Stomach (tissue), 8 donors: ENCODE measurements at regions not wholly inside any gene's neighbourhood (a gene's known extent, or its start where the extent isn't known, plus 50 kb on each side); places are given as distances from the start of the nearest gene placed in this dataset.

Experiments used
- DNase-seq, 2 donors: peaks; one replicate each; pipeline versions ENCODE4 v3.0.0 to v3.0.0-alpha.2; 2013 to 2019
- H3K27ac ChIP-seq, 5 donors: fragments of 200-600 bp in 4 of 5; sonication (generic) in 4 of 5; one replicate each; pipeline ENCODE4 v1.5.1; 2013 to 2019; ENCODE audit warnings: mild to moderate bottlenecking in 1 of 5, moderate library complexity in 1 of 5
- H3K27me3 ChIP-seq, 3 donors: fragments of 200-600 bp; sonication (generic); one replicate each; pipeline ENCODE4 v1.5.1; 2017 to 2019; ENCODE audit warnings: mixed run types in 1 of 3
- H3K36me3 ChIP-seq, 4 donors: fragments of 200-600 bp; sonication (generic); 1 replicate in 3 of 4; 2 replicates in 1 of 4; pipeline ENCODE4 v1.5.1; 2016 to 2019
- H3K4me1 ChIP-seq, 4 donors: fragments of 200-600 bp; sonication (generic); one replicate each; pipeline ENCODE4 v1.5.1; 2016 to 2019
- H3K4me3 ChIP-seq, 4 donors: fragments of 200-600 bp; sonication (generic) in 3 of 4; one replicate each; pipeline ENCODE4 v1.5.1; 2016 to 2019; ENCODE audit warnings: mild to moderate bottlenecking in 1 of 4
- H3K9me3 ChIP-seq, 4 donors: fragments of 200-600 bp; sonication (generic); one replicate each; pipeline ENCODE4 v1.5.1; 2016 to 2019
- CTCF ChIP-seq, 7 experiments: fragments of 450-650 bp in 4 of 7; fragments of 200-600 bp in 3 of 7; sonication (generic) in 3 of 7; IDR thresholded peaks; one replicate each; pipeline ENCODE4 v1.5.1; 2016 to 2019; ENCODE audit warnings: antibody characterized with exemption in 7 of 7, control low read depth in 2 of 7, mild to moderate bottlenecking in 1 of 7
- EP300 ChIP-seq: sonication (generic); formaldehyde crosslinking; IDR thresholded peaks from one replicate; pipeline ENCODE4 v1.6.1; 2017; ENCODE audit warnings: antibody characterized with exemption
- POLR2A ChIP-seq, 4 donors: fragments of 450-650 bp; IDR thresholded peaks; one replicate each; pipeline ENCODE4 v1.6.1; 2016; ENCODE audit warnings: antibody characterized with exemption in 4 of 4, control low read depth in 2 of 4, mild to moderate bottlenecking in 1 of 4, moderate library complexity in 1 of 4
- POLR2AphosphoS5 ChIP-seq, 3 donors: sonication (generic); formaldehyde crosslinking; IDR thresholded peaks; one replicate each; pipeline ENCODE4 v1.6.1; 2016; ENCODE audit warnings: antibody characterized with exemption in 3 of 3
- WGBS, 5 donors: extraction: QIAGEN DNeasy Blood & Tissue Kit in 3 of 5; methylation state at CpG; one replicate each; pipeline versions ENCODE4 v1.1.5 to v1.1.7; 2013 to 2018; 5-methylcytosine and 5-hydroxymethylcytosine counted together
- intact Hi-C: fragments of 100-400 bp; cut with DNase I; formaldehyde crosslinking; loops from one replicate; pipeline ENCODE4 v1.15.1; 2023; ENCODE audit warnings: low total_unique reads
- donor health status: healthy with polysubstance abuse.
- donor health status: Bipolar disorder and iron deficiency.
- donor health status: healthy.

GRCh38 chrX:84907324-84907968 lies 96.2 kb upstream of the APOOL start:
- 23 to 49% (median 36%) methylated on average over 5 of the region's 5 CpGs for WGBS, 5 donors
- intact Hi-C loops = no loop called here

GRCh38 chrX:84909151-84909550 lies 94.5 kb upstream of the APOOL start:
- TF ChIP-seq POLR2A (IDR thresholded peaks at IDR 0.05) (no peak), CTCF (IDR thresholded peaks at IDR 0.05) (no peak), POLR2AphosphoS5 (IDR thresholded peaks at IDR 0.05) (no peak), EP300 (no peak)
- H3K4me3 ChIP-seq = no peak overlapping the region
- no peaks in the 10 kb centered on the region for H3K36me3 ChIP-seq
- no peaks in the 10 kb centered on the region for H3K9me3 ChIP-seq
- no peaks in the 10 kb centered on the region for H3K4me1 ChIP-seq
- WGBS, 5 donors = 43 to 59% (median 48%) methylated on average over 1 of the region's 1 CpG
- no peak for DNase-seq
- H3K27ac ChIP-seq = no peak overlapping the region
- H3K27me3 ChIP-seq = no peaks in the 10 kb centered on the region
- intact Hi-C loops = no loop called here

More at GRCh38 chrX:84907324-84907968, 96.2 kb upstream of the APOOL start:
- Histone ChIP-seq H3K9me3 (no peaks in the 10 kb centered on the region), H3K27me3 (no peaks in the 10 kb centered on the region), H3K27ac (no peak overlapping the region), H3K36me3 (no peaks in the 10 kb centered on the region), H3K4me3 (no peak overlapping the region), H3K4me1 (no peaks in the 10 kb centered on the region)
- peak in 1 of 2 donors; percentile 20 for DNase-seq
- TF ChIP-seq EP300 (no peak), POLR2A (IDR thresholded peaks at IDR 0.05) (no peak), CTCF (IDR thresholded peaks at IDR 0.05) (peak in 1 of 7 experiments; percentile 26), POLR2AphosphoS5 (IDR thresholded peaks at IDR 0.05) (no peak)

GRCh38 chrX:84924624-84925023 lies 79.1 kb upstream of the APOOL start:
- TF ChIP-seq CTCF (IDR thresholded peaks at IDR 0.05) (no peak), POLR2A (IDR thresholded peaks at IDR 0.05) (no peak), EP300 (no peak), POLR2AphosphoS5 (IDR thresholded peaks at IDR 0.05) (no peak)
- H3K27ac ChIP-seq = no peak overlapping the region
- H3K27me3 ChIP-seq = peaks cover 0 to 4% (median 0%) of the 10 kb centered on the region in 3 donors
- H3K36me3 ChIP-seq = no peaks in the 10 kb centered on the region
- H3K4me1 ChIP-seq = no peaks in the 10 kb centered on the region
- no peak overlapping the region for H3K4me3 ChIP-seq
- WGBS, 5 donors = 43 to 81% (median 70%) methylated on average over 1 of the region's 1 CpG
- DNase-seq = no peak
- intact Hi-C loops = no loop called here
- no peaks in the 10 kb centered on the region for H3K9me3 ChIP-seq

- H3K4me1 ChIP-seq = no peaks in the 10 kb centered on the region
- TF ChIP-seq EP300 = no peak
- no peak for TF ChIP-seq POLR2AphosphoS5 (IDR thresholded peaks at IDR 0.05)
- no peak for TF ChIP-seq CTCF (IDR thresholded peaks at IDR 0.05)
- no peak for TF ChIP-seq POLR2A (IDR thresholded peaks at IDR 0.05)
- no peak overlapping the region for H3K4me3 ChIP-seq
- no peak overlapping the region for H3K27ac ChIP-seq
- H3K36me3 ChIP-seq = no peaks in the 10 kb centered on the region
- H3K9me3 ChIP-seq = no peaks in the 10 kb centered on the region
- peaks cover 0 to 7% (median 0%) of the 10 kb centered on the region in 3 donors for H3K27me3 ChIP-seq
- intact Hi-C loops = no loop called here
- DNase-seq = no peak
Observed at GRCh38 chrX:84932814-84933213, 70.9 kb upstream of the APOOL start.
